ACC112 (cell line): ENCODE measurements at regions not wholly inside any gene's neighbourhood (a gene's known extent, or its start where the extent isn't known, plus 50 kb on each side); places are given as distances from the start of the nearest gene placed in this dataset.

Experiments used
- H2AFZ ChIP-seq: fragments of 200-600 bp; sonication (generic); one replicate; pipeline ENCODE4 v1.6.0; 2017; ENCODE audit warnings: antibody characterized with exemption, low read length; ENCODE audit not compliant: unreplicated experiment
- H3K27ac ChIP-seq: fragments of 200-600 bp; sonication (generic); 2 replicates; pipeline ENCODE4 v1.5.1; 2014; ENCODE audit warnings: low read depth, mild to moderate bottlenecking, antibody characterized with exemption, low read length, moderate library complexity
- H3K27me3 ChIP-seq: fragments of 200-600 bp; sonication (generic); 2 replicates; pipeline ENCODE4 v1.6.1; 2014; ENCODE audit warnings: mild to moderate bottlenecking, antibody characterized with exemption, low read length, moderate library complexity, mixed read lengths; ENCODE audit not compliant: insufficient read depth
- H3K36me3 ChIP-seq: fragments of 200-600 bp; sonication (generic); 2 replicates; pipeline ENCODE4 v1.6.1; 2016; ENCODE audit warnings: mild to moderate bottlenecking, antibody characterized with exemption, low read length, moderate library complexity, mixed read lengths; ENCODE audit not compliant: insufficient read depth
- H3K4me1 ChIP-seq: fragments of 200-600 bp; sonication (generic); one replicate; pipeline ENCODE4 v1.6.1; 2016; ENCODE audit warnings: low read length, mixed read lengths; ENCODE audit not compliant: insufficient read depth, unreplicated experiment, control insufficient read depth
- H3K4me3 ChIP-seq: fragments of 200-600 bp; sonication (generic); 2 replicates; pipeline ENCODE4 v1.5.1; 2014; ENCODE audit warnings: mild to moderate bottlenecking, low read depth, low read length
- H3K79me2 ChIP-seq: fragments of 200-600 bp; sonication (generic); one replicate; pipeline ENCODE4 v1.6.0; 2016; ENCODE audit warnings: low read length; ENCODE audit not compliant: control insufficient read depth, unreplicated experiment, insufficient read depth

GRCh38 chr14:58825606-58826005 is 187.8 kb downstream of the DACT1 start:
- Histone ChIP-seq H3K27ac (no peak overlapping the region), H3K4me3 (no peak overlapping the region), H2AFZ (no peak overlapping the region)

DNA sequence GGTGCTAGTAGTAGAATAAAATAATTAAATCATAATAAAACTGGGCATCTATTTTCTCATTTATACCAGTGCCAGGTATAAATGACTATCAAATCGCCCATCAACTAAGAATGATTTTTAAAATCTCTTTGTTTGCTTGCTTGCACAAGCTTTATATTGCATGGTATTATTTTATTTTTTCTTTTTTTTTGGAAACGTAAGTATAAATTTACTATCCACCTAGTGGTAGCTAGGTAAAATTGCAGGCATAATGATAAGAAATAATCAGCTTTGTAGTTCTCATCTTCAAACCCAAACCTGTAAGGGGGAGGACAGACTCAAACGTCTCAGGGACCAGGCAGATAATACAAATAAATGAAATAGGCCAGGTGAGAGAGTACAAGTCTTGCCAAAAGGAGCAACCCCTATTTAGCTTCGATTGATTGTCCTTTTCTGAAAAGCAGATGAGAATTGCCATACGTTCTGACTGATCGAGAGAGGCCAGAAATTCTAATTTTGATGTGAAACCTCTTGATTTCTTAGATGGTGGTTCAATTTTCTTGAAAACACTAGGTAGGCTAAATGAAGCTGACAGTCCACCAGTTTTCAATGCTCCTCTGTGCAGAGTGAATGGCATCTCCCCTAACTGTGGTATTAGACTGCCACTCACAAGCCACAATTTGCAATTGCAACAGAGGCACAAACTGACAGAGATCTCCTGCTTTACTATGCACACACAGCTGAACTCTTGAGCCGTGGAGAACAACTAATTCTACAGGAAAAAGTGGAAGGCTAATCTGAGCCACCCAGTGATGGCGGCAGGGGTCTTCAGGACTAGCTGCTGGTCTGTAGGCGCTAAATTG is 189.3 kb downstream of the DACT1 start:
- H2AFZ ChIP-seq = no peak overlapping the region
- H3K36me3 ChIP-seq = no peaks in the 10 kb centered on the region
- no peaks in the 10 kb centered on the region for H3K4me1 ChIP-seq
- no peaks in the 10 kb centered on the region for H3K79me2 ChIP-seq
- H3K27me3 ChIP-seq = no peaks in the 10 kb centered on the region
- H3K4me3 ChIP-seq = no peak overlapping the region
- no peak overlapping the region for H3K27ac ChIP-seq

More at GRCh38 chr14:58825606-58826005, 187.8 kb downstream of the DACT1 start:
- Histone ChIP-seq H3K36me3 (no peaks in the 10 kb centered on the region), H3K79me2 (no peaks in the 10 kb centered on the region), H3K27me3 (no peaks in the 10 kb centered on the region), H3K4me1 (no peaks in the 10 kb centered on the region)

GRCh38 chr14:58828298-58828697 is 190.5 kb downstream of the DACT1 start:
- H3K36me3 ChIP-seq = no peaks in the 10 kb centered on the region

GRCh38 chr14:58829594-58829993 is 191.8 kb downstream of the DACT1 start:
- no peaks in the 10 kb centered on the region for H3K4me1 ChIP-seq

More at GRCh38 chr14:58828298-58828697, 190.5 kb downstream of the DACT1 start:
- no peaks in the 10 kb centered on the region for H3K27me3 ChIP-seq
- H3K4me1 ChIP-seq = no peaks in the 10 kb centered on the region
- H3K4me3 ChIP-seq = no peak overlapping the region
- no peak overlapping the region for H2AFZ ChIP-seq
- H3K79me2 ChIP-seq = no peaks in the 10 kb centered on the region
- H3K27ac ChIP-seq = no peak overlapping the region

GRCh38 chr14:58830121-58830520 is 192.4 kb downstream of the DACT1 start:
- Histone ChIP-seq H3K27ac (no peak overlapping the region), H3K27me3 (no peaks in the 10 kb centered on the region), H3K4me1 (no peaks in the 10 kb centered on the region), H2AFZ (no peak overlapping the region), H3K36me3 (no peaks in the 10 kb centered on the region), H3K79me2 (no peaks in the 10 kb centered on the region), H3K4me3 (no peak overlapping the region)

More at GRCh38 chr14:58829594-58829993, 191.8 kb downstream of the DACT1 start:
- Histone ChIP-seq H2AFZ (no peak overlapping the region), H3K4me3 (no peak overlapping the region), H3K27me3 (no peaks in the 10 kb centered on the region), H3K27ac (no peak overlapping the region), H3K36me3 (no peaks in the 10 kb centered on the region), H3K79me2 (no peaks in the 10 kb centered on the region)

DNA sequence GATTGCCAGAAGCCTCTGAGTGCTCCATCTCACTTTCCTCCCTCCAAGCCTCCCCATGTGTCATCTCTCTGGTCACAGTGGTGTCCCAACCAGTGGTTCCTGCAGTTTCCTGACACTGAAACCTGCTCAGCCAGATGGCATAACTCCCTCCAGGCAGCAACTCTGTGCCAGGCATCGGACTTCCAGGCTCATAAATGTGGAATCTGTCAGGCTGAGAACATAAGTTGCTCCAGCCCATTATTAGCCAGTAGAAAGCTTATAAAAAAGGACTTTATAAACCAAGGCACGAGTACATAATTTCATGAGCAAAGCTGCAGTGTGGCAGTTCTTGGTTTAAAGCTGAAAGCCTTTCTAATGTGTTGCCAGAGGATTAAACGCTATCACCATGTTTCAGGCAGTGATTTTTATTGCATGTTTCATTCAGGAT is 194.3 kb downstream of the DACT1 start:
- no peak overlapping the region for H2AFZ ChIP-seq
- H3K36me3 ChIP-seq = no peaks in the 10 kb centered on the region
- H3K27me3 ChIP-seq = no peaks in the 10 kb centered on the region
- no peaks in the 10 kb centered on the region for H3K4me1 ChIP-seq
- no peak overlapping the region for H3K27ac ChIP-seq
- no peaks in the 10 kb centered on the region for H3K79me2 ChIP-seq
- H3K4me3 ChIP-seq = no peak overlapping the region

DNA sequence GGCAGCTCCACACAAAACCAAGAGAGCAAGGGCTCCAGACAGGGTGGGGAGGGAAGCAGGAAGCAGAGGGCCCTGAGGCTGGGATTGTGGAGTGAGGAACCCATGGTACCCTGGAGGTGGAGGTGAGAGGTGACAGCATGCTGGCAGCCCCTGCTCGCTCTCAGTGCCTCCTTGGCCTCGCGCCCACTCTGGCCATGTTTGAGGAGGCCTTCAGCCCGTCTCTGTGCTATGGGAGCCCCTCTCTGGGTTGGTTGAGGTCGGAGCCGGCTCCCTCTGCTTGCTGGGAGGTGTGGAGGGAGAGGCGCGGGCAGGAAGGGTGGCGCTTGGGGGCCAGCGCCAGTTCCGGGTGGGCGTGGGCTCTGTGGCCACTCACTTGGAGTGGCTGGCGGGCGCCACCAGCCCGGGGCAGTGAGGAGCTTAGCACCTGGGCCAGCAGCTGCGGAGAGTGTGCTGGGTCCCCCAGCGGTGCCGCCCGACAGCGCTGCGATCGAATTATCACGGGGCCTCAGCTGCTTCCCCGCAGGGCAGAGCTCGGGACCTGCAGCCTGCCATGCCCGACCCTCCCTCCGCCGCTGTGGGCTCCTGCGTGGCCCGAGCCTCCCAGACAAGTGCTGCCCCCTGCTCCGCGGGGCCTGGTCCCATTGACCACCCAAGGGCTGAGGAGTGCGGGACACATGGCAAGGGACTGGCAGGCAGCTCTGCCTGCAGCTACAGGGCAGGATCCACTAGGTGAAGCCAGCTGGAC is 196.0 kb downstream of the DACT1 start:
- H3K79me2 ChIP-seq = no peaks in the 10 kb centered on the region
- no peak overlapping the region for H3K4me3 ChIP-seq
- no peak overlapping the region for H3K27ac ChIP-seq
- H3K36me3 ChIP-seq = no peaks in the 10 kb centered on the region
- H3K4me1 ChIP-seq = no peaks in the 10 kb centered on the region
- no peak overlapping the region for H2AFZ ChIP-seq
- no peaks in the 10 kb centered on the region for H3K27me3 ChIP-seq

DNA sequence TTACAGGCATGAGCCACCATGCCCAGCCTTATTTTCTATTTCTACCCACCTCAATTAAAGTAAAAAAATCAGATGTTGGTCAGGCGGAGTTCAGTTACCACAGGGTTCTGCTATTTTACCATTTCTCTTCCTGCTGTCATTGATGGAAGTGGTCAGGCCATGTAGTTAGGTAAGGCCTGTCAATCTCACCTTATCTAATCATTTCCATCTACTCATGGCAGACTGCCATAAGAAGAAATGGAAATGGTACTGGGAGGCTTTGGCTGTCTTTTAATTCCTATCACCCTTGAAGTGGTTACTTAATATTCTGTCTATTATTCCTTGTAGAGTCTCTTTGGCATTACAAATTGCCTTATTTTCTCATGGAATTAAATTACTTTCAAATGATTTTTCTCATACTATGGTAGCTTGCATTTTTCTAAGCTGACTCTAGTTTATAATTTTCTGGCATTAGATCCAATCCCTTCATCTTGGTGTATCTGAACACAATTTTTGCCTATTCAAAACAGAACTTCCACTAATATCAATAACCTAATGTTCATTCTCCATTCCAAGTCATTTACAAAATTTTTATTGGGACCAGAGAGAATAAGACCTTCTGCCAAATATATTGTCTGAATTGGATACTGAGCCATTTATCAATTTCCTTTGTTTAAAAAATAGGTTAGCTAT is 198.7 kb downstream of the DACT1 start:
- Histone ChIP-seq H3K79me2 (no peaks in the 10 kb centered on the region), H3K4me1 (no peaks in the 10 kb centered on the region), H3K27ac (no peak overlapping the region), H3K4me3 (no peak overlapping the region), H2AFZ (no peak overlapping the region), H3K36me3 (no peaks in the 10 kb centered on the region), H3K27me3 (no peaks in the 10 kb centered on the region)

GRCh38 chr14:58839233-58839632 is 201.5 kb downstream of the DACT1 start:
- no peak overlapping the region for H2AFZ ChIP-seq
- H3K79me2 ChIP-seq = no peaks in the 10 kb centered on the region
- no peak overlapping the region for H3K27ac ChIP-seq
- H3K36me3 ChIP-seq = no peaks in the 10 kb centered on the region
- H3K4me3 ChIP-seq = no peak overlapping the region
- H3K4me1 ChIP-seq = no peaks in the 10 kb centered on the region
- H3K27me3 ChIP-seq = no peaks in the 10 kb centered on the region

DNA sequence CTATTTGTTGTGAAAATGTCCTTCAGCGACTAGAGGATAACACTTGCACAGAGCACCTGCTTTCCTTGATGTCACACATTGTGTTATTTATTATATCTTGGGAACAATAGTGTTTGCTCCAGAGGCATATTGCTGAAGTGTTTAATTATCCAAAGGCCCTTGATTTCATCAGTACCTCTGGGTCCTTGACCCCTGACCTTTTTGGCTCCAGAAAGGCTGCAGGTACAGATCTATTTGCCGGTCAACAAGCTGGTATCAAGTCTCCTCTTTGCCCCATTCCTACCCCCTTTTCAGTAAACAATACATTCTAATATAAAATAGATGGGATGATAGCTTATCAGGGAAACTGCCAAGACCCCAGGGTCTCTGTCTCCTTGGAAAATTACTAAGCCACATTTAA is 206.8 kb downstream of the DACT1 start:
- Histone ChIP-seq H3K36me3 (no peaks in the 10 kb centered on the region), H3K27ac (no peak overlapping the region), H2AFZ (no peak overlapping the region), H3K4me3 (no peak overlapping the region), H3K79me2 (no peaks in the 10 kb centered on the region), H3K4me1 (no peaks in the 10 kb centered on the region), H3K27me3 (no peaks in the 10 kb centered on the region)
